ENCODE measurements at regions not wholly inside any gene's neighbourhood (a gene's known extent, or its start where the extent isn't known, plus 50 kb on each side); places are given as distances from the start of the nearest gene placed in this dataset.

- Mint-ChIP-seq H3K27me3 (ENCODE audit: insufficient read depth, low read depth, poor library complexity) (peaks cover 5% of the 10 kb centered on the region), H3K4me3 (no peak overlapping the region), H3K36me3 (ENCODE audit: low read depth) (no peaks in the 10 kb centered on the region), H3K27ac (no peak overlapping the region), H3K9me3 (no peaks in the 10 kb centered on the region), H3K4me1 (peaks cover 27% of the 10 kb centered on the region)
- no peaks in the 10 kb centered on the region for H3K79me2 ChIP-seq (replicated peaks; ENCODE audit: insufficient read depth)
- TF ChIP-seq EZH2 (IDR thresholded peaks at IDR 0.05; ENCODE audit: low read depth, unreplicated experiment) (no peak), JUNB (IDR thresholded peaks at IDR 0.05; ENCODE audit: unreplicated experiment) (no peak), EZH2phosphoT487 (IDR thresholded peaks at IDR 0.05; ENCODE audit: unreplicated experiment) (no peak)
- H3K4me3 ChIP-seq = no peak overlapping the region
- H3K4me1 ChIP-seq (ENCODE audit: insufficient read depth) = peaks cover 12% of the 10 kb centered on the region
- H3K4me2 ChIP-seq = no peak overlapping the region
- H3F3A ChIP-seq (replicated peaks; ENCODE audit: low read depth) = no peaks in the 10 kb centered on the region
- H2AFZ ChIP-seq = no peak overlapping the region
- no peaks in the 10 kb centered on the region for H3K36me3 ChIP-seq (ENCODE audit: insufficient read depth)
- 0 out of 2 replicates have a peak, but pooled peaks cover 7% of the 10 kb centered on the region for H3K9me2 ChIP-seq (ENCODE audit: insufficient read depth)
- DNase-seq (ENCODE audit: low spot score) = no peak
- no peak for ATAC-seq
- H3K27me3 ChIP-seq (ENCODE audit: insufficient read depth) = no peaks in the 10 kb centered on the region
- H3K27ac ChIP-seq (ENCODE audit: low read depth) = no peak overlapping the region
- no peaks in the 10 kb centered on the region for H4K20me1 ChIP-seq (replicated peaks; ENCODE audit: insufficient read depth)
Measured at GRCh38 chr1:239757716-239758115, 334.0 kb upstream of the FMN2 start.

DNA sequence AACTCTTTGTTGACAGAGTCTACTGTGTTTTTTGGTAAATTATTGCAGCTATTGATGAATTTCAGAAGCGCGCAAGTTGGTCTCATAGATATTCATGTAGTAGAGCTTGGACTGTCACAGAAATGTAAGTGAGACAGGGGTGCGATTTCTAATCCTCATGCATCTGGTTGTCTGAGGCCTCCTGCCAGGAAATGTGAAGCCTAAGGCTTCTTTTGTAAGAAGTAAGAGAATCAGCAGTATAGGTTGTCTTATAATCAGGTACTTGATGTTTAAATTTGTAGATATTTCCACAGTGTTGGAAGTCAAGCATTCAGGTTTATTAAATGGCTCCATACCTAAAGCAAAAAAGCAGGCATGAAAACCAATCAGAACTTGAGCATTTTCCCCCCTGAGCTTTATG is 332.9 kb upstream of the FMN2 start:
- Histone ChIP-seq H3K36me3 (ENCODE audit: insufficient read depth) (no peaks in the 10 kb centered on the region), H3K27me3 (ENCODE audit: insufficient read depth) (no peaks in the 10 kb centered on the region), H3K4me2 (no peak overlapping the region), H4K20me1 (replicated peaks; ENCODE audit: insufficient read depth) (no peaks in the 10 kb centered on the region), H2AFZ (no peak overlapping the region), H3F3A (replicated peaks; ENCODE audit: low read depth) (no peaks in the 10 kb centered on the region), H3K27ac (ENCODE audit: low read depth) (no peak overlapping the region), H3K4me1 (ENCODE audit: insufficient read depth) (peaks cover 12% of the 10 kb centered on the region), H3K4me3 (no peak overlapping the region), H3K79me2 (replicated peaks; ENCODE audit: insufficient read depth) (no peaks in the 10 kb centered on the region), H3K9me2 (ENCODE audit: insufficient read depth) (0 out of 2 replicates have a peak, but pooled peaks cover 7% of the 10 kb centered on the region)
- Mint-ChIP-seq H3K9me3 (no peaks in the 10 kb centered on the region), H3K4me1 (peaks cover 27% of the 10 kb centered on the region), H3K27me3 (ENCODE audit: insufficient read depth, low read depth, poor library complexity) (peaks cover 5% of the 10 kb centered on the region), H3K4me3 (no peak overlapping the region), H3K27ac (no peak overlapping the region), H3K36me3 (ENCODE audit: low read depth) (no peaks in the 10 kb centered on the region)
- ATAC-seq (no peak), DNase-seq (ENCODE audit: low spot score) (no peak)
- TF ChIP-seq EZH2phosphoT487 (IDR thresholded peaks at IDR 0.05; ENCODE audit: unreplicated experiment) (no peak), REST (IDR thresholded peaks at IDR 0.05; ENCODE audit: unreplicated experiment) (no peak)
- TF ChIP-seq, protein P1, sequence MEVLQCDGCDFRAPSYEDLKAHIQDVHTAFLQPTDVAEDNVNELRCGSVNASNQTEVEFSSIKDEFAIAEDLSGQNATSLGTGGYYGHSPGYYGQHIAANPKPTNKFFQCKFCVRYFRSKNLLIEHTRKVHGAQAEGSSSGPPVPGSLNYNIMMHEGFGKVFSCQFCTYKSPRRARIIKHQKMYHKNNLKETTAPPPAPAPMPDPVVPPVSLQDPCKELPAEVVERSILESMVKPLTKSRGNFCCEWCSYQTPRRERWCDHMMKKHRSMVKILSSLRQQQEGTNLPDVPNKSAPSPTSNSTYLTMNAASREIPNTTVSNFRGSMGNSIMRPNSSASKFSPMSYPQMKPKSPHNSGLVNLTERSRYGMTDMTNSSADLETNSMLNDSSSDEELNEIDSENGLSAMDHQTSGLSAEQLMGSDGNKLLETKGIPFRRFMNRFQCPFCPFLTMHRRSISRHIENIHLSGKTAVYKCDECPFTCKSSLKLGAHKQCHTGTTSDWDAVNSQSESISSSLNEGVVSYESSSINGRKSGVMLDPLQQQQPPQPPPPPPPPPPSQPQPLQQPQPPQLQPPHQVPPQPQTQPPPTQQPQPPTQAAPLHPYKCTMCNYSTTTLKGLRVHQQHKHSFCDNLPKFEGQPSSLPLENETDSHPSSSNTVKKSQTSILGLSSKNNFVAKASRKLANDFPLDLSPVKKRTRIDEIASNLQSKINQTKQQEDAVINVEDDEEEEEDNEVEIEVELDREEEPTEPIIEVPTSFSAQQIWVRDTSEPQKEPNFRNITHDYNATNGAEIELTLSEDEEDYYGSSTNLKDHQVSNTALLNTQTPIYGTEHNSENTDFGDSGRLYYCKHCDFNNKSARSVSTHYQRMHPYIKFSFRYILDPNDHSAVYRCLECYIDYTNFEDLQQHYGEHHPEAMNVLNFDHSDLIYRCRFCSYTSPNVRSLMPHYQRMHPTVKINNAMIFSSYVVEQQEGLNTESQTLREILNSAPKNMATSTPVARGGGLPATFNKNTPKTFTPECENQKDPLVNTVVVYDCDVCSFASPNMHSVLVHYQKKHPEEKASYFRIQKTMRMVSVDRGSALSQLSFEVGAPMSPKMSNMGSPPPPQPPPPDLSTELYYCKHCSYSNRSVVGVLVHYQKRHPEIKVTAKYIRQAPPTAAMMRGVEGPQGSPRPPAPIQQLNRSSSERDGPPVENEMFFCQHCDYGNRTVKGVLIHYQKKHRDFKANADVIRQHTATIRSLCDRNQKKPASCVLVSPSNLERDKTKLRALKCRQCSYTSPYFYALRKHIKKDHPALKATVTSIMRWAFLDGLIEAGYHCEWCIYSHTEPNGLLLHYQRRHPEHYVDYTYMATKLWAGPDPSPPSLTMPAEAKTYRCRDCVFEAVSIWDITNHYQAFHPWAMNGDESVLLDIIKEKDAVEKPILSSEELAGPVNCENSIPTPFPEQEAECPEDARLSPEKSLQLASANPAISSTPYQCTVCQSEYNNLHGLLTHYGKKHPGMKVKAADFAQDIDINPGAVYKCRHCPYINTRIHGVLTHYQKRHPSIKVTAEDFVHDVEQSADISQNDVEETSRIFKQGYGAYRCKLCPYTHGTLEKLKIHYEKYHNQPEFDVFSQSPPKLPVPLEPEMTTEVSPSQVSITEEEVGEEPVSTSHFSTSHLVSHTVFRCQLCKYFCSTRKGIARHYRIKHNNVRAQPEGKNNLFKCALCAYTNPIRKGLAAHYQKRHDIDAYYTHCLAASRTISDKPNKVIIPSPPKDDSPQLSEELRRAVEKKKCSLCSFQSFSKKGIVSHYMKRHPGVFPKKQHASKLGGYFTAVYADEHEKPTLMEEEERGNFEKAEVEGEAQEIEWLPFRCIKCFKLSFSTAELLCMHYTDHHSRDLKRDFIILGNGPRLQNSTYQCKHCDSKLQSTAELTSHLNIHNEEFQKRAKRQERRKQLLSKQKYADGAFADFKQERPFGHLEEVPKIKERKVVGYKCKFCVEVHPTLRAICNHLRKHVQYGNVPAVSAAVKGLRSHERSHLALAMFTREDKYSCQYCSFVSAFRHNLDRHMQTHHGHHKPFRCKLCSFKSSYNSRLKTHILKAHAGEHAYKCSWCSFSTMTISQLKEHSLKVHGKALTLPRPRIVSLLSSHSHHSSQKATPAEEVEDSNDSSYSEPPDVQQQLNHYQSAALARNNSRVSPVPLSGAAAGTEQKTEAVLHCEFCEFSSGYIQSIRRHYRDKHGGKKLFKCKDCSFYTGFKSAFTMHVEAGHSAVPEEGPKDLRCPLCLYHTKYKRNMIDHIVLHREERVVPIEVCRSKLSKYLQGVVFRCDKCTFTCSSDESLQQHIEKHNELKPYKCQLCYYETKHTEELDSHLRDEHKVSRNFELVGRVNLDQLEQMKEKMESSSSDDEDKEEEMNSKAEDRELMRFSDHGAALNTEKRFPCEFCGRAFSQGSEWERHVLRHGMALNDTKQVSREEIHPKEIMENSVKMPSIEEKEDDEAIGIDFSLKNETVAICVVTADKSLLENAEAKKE (CRISPR knock-in tag; IDR thresholded peaks at IDR 0.05) = no peak

All from GM23338 (cell line).